GM18907 (cell line): ENCODE measurements at regions not wholly inside any gene's neighbourhood (a gene's known extent, or its start where the extent isn't known, plus 50 kb on each side); places are given as distances from the start of the nearest gene placed in this dataset.

Experiments used
- ATAC-seq: cut with Tn5 transposase; IDR thresholded peaks from one replicate; pipeline ENCODE4 v1.9.1; 2021; ENCODE audit warnings: mild to moderate bottlenecking, moderate library complexity; ENCODE audit not compliant: unreplicated experiment

- ATAC-seq: no peak
Measured at GRCh38 chr18:39752351-39752750, 2186.8 kb upstream of the CELF4 start.

- ATAC-seq: no peak
Measured at GRCh38 chr18:39751921-39752320, 2186.3 kb upstream of the CELF4 start.

- no peak for ATAC-seq
Measured at GRCh38 chr18:39751161-39751560, 2185.6 kb upstream of the CELF4 start.

- no peak for ATAC-seq
Measured at GRCh38 chr18:39749154-39749553, 2183.6 kb upstream of the CELF4 start.

DNA sequence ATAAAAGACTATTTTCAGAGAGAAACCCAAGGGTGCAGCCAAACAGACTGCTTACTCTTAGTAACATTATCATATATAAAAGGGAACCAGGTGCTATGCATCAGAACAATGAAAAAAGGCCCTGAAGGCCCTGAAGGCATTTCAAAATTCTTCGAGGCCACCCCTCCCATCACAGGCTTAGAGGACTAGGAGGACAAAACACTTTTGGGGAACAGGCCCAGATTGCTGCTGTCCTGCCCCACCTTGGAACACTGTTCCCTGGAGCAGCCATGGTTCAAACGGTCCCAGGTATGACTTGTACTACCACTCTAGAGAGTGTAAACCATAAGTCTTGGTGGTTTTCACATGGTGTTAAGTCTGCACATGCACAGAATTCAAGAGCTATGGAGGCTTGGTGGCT, 2183.1 kb upstream of the CELF4 start:
- no peak for ATAC-seq

GRCh38 chr18:39746201-39746600, 2180.6 kb upstream of the CELF4 start:
- no peak for ATAC-seq

DNA sequence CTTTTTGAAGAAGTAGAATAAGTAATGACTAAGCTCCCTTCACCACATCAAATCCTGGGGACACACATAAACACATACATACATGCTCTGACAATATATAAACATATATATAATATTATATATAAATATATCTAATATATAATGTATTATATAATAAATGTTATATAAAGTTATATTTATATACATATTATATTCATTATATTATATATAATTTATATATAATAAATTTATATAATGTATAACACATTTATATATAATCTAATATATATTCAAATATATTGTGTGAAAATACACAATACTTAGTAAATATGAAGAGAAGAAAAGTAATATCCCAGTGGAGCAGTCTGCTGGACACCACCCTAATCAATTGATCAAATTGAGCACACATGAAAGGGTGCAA, 2177.9 kb upstream of the CELF4 start:
- no peak for ATAC-seq

- no peak for ATAC-seq
Measured at GRCh38 chr18:39741755-39742466, 2176.3 kb upstream of the CELF4 start.

GRCh38 chr18:39737869-39738268, 2172.3 kb upstream of the CELF4 start:
- no peak for ATAC-seq

DNA sequence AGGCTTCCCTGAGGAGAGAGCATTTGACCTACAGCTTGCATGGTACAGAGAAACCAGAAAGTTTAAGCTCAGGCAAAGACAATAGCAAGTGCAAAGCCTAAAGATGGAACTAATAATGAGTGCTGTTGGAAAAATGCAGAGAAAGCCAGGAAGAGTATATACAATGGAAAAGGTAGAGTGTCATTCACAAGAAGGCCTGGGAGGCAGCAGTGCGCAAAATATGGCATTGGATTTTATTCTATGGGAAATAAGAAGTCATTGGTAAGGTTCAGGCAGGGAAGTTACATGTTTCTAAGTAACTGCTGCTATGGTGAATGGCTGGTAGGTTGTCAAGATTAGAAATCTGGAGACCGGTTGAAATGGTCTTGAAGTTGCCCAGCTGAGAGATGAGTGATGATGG, 2167.3 kb upstream of the CELF4 start:
- ATAC-seq: no peak

- no peak for ATAC-seq
Measured at GRCh38 chr18:39730606-39731005, 2165.0 kb upstream of the CELF4 start.

- no peak for ATAC-seq
Measured at GRCh38 chr18:39724652-39725051, 2159.1 kb upstream of the CELF4 start.

DNA sequence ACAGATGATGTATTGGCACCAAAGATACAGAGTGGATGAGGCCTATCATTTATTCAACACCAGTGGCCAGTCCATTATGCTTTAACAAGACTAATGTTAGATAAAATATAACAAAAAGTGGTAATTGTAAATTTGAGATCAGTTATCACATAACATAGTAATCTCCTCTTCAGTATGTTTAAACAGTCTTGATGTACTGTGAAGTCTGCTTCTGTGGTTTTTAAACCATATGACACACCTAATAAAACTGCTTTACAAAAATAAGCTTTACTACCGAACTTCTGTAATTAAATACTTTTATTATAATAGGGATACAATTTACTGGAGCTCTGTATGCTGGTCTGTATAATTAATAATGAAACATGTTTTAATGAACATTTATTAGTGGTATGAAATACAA, 2156.1 kb upstream of the CELF4 start:
- no peak for ATAC-seq

DNA sequence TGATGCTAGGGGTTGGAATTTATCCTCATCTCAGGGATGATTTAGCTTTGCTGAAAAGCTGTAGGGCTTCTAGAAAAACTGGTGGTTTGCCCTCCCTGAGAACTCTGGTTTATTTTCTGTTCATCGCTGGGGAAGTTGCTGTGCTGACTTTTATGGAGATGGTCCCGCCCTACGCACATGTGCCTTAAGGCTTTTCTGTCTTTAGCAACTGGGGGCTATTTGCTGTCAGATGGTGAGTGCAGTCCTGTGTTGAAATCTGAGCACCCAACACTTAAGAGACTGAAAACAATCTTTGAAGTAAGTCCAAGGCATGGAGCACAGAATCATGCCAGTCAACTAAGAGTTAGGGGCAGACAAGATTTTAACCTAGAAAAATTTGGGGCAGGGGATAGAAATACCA, 2148.4 kb upstream of the CELF4 start:
- no peak for ATAC-seq

DNA sequence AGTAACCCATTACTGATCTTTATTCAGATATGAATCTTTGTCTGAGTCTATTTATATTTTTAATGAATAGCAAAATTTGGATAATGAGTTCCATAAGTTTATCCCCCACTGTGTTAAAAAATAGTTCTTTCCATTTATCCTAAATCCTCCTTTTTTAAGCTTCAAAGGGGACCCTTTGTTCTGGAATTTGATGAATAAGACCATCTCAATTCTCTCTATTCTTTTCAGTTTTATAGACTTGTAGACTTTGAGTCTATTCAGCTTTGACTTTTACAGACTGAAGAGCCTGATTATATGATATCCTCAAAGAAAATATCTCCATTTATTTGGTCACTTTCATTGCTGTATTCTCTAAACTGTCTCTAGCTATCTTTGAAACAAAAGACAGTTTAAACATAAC, 2146.1 kb upstream of the CELF4 start:
- no peak for ATAC-seq

DNA sequence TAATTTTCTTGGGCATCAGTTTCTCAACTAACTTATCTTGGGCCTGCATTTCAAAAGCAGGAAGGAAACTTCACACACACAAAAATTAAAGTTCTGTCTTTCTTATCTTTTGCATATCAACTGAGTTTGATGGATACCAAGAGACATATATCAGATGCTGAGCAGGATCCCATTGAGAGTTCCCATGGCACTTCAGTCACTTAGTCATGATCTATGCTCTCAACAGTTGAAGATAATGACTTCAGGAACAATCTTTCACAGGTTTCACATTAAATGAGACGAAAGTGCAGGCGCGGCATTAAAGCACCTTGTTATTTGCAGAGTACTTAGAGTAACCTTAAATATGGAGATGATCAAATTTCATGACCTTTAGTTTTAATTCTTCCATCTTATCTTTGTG, 2139.8 kb upstream of the CELF4 start:
- ATAC-seq: no peak

- no peak for ATAC-seq
Measured at GRCh38 chr18:39702888-39703287, 2137.3 kb upstream of the CELF4 start.

GRCh38 chr18:39701839-39702238, 2136.2 kb upstream of the CELF4 start:
- ATAC-seq: no peak

GRCh38 chr18:39701055-39701783, 2135.6 kb upstream of the CELF4 start:
- ATAC-seq: no peak

DNA sequence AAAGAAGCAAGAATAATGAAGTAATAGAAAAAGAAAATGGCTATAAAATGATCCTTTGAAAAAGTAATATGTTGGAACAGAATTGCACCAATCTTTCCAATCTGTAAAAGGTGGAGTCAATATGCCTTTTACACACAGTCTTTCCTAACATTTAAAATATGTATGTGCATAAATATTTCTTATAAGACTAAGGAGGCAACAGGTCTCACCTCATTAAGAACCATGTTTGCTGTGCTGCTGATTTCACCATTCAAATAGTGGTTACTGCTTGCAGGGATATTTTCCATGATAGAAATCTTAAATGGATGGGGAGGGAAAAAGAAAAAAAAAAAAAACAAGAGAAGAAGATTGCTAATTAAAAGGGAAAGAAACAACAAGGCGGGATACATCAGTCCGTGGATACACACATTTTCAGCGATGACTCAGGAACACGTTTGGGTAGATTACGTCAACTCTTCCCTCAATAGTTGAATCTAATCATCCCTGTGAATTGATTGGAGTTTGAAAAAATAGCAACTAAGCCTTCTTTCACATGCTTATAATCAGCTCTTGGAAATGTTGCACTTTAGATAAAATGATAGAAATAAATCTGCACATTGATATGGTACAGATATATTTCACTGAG, 2133.9 kb upstream of the CELF4 start:
- no peak for ATAC-seq

- ATAC-seq: no peak
Measured at GRCh38 chr18:39698436-39698835, 2132.8 kb upstream of the CELF4 start.

DNA sequence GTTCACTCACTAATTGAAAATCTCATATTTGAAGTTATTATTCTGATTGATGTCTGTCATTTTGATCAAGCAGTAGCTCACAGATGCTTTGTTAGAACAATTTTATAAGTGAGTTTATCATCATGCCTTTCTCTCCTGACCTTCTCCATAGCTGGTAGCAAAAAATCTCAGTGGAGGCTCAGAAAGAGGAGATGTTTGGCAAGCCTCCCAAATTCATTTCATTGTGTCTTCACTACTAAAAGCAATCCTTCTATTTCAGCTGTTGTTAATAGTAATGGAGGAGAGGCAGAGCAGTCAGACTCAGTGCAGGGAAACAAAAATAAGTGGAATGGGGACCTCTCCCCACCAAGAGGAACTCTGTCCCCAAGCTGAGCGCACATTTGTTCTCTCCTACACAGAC, 2127.8 kb upstream of the CELF4 start:
- no peak for ATAC-seq
